SK-N-MC (cell line): ENCODE measurements at regions not wholly inside any gene's neighbourhood (a gene's known extent, or its start where the extent isn't known, plus 50 kb on each side); places are given as distances from the start of the nearest gene placed in this dataset.

ENCODE experiments used
- DNase-seq: peaks from one replicate; pipeline ENCODE4 v3.0.0-alpha.2; 2011; ENCODE audit warnings: low read depth, low spot score
- H3K27ac ChIP-seq: fragments of 200-600 bp; sonication (generic); 2 replicates; pipeline ENCODE4 v1.5.1; 2016; ENCODE audit warnings: mixed run types
- H3K36me3 ChIP-seq: fragments of 200-600 bp; sonication (generic); 2 replicates; pipeline ENCODE4 v1.6.1; 2017; ENCODE audit warnings: antibody characterized with exemption, low read length, mixed read lengths; ENCODE audit not compliant: insufficient read depth
- H3K4me3 ChIP-seq: fragments of 200-600 bp; sonication (generic); 2 replicates; pipeline ENCODE4 v1.5.1; 2016
- H3K9ac ChIP-seq: fragments of 200-600 bp; sonication (generic); 2 replicates; pipeline ENCODE4 v1.8.0; 2017; ENCODE audit warnings: mixed run types, mixed read lengths; ENCODE audit not compliant: insufficient read length
- H3K9me3 ChIP-seq: fragments of 200-600 bp; sonication (generic); 2 replicates; pipeline ENCODE4 v1.6.1; 2017; ENCODE audit warnings: low read depth, mild to moderate bottlenecking, antibody characterized with exemption, low read length, moderate library complexity, mixed read lengths
- EZH2 ChIP-seq: fragments of 200-600 bp; sonication (generic); IDR thresholded peaks from one replicate; pipeline ENCODE4 v1.6.1; 2017; ENCODE audit warnings: antibody characterized with exemption
- FOXP2 ChIP-seq: optimal IDR thresholded peaks from 2 replicates; pipeline ENCODE3; 2011; ENCODE audit warnings: mild to moderate bottlenecking, moderate library complexity; ENCODE audit not compliant: insufficient read depth; ENCODE audit errors: extremely low read length, control extremely low read depth
- POLR2AphosphoS5 ChIP-seq: IDR thresholded peaks from 2 replicates; pipeline ENCODE4 v1.6.1; 2012; ENCODE audit warnings: mild to moderate bottlenecking, low read depth, low read length, borderline replicate concordance

GRCh38 chr3:152915695-152916094 is 80.8 kb downstream of the P2RY1 start:
- no peak for DNase-seq
- no peak overlapping the region for H3K9ac ChIP-seq
- TF ChIP-seq EZH2 (no peak), FOXP2 (no peak), POLR2AphosphoS5 (no peak)
- no peaks in the 10 kb centered on the region for H3K36me3 ChIP-seq
- no peak overlapping the region for H3K27ac ChIP-seq
- H3K4me3 ChIP-seq = no peak overlapping the region
- no peaks in the 10 kb centered on the region for H3K9me3 ChIP-seq

DNA sequence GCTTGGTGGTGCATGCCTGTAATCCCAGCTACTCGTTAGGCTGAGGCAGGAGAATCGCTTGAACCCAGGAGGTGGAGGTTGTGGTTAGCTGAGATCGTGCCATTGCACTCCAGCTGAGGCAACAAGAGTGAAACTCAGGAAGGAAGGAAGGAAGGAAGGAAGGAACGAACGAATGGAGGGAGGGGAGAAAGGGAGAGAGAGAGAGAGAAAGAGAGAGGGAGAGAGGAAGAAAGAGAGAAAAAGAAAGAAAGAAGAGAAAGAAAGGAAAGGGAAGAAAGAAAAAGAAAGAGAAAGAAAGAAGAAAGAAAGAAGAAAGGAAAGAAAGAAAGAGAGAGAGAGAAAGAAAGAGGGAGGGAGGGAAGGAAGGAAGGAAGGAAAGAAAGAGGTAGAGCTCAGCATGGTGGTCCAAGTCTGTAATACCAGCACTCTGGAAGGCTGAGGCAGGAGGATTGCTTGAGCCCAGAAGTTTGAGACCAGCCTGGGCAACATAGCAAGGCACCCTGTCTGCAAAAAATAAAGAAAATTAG is 81.9 kb downstream of the P2RY1 start:
- no peak for DNase-seq
- Histone ChIP-seq H3K4me3 (no peak overlapping the region), H3K9ac (no peak overlapping the region), H3K27ac (no peak overlapping the region), H3K36me3 (no peaks in the 10 kb centered on the region), H3K9me3 (no peaks in the 10 kb centered on the region)
- no peak for TF ChIP-seq FOXP2
- no peak for TF ChIP-seq EZH2
- no peak for TF ChIP-seq POLR2AphosphoS5

- TF ChIP-seq POLR2AphosphoS5 (no peak), FOXP2 (no peak), EZH2 (no peak)
- no peak for DNase-seq
These were observed 86.4 kb downstream of the P2RY1 start for GRCh38 chr3:152921351-152921750.

DNA sequence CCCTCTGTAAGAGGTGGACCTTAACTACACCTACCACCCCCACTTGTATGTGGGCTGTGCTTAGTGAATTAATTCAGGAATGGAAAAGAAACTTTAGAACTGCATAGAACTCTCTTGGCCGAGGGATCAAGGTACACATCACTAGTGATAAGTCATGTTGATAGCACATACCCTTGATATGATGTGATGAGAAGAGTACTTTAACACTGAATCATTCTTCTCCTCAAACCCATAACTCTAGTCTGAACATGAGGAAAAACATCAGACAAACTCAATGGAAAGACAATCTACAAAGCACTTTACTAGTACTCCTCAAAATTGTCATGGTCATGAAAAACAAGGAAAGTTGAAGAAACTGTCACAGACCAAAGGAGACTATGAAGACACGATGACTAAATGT is 87.6 kb downstream of the P2RY1 start:
- no peak overlapping the region for H3K4me3 ChIP-seq
- TF ChIP-seq EZH2 (no peak), POLR2AphosphoS5 (no peak), FOXP2 (no peak)
- H3K9me3 ChIP-seq = no peaks in the 10 kb centered on the region
- no peak overlapping the region for H3K9ac ChIP-seq
- DNase-seq = no peak
- H3K27ac ChIP-seq = no peak overlapping the region
- H3K36me3 ChIP-seq = no peaks in the 10 kb centered on the region

More at GRCh38 chr3:152921351-152921750, 86.4 kb downstream of the P2RY1 start:
- Histone ChIP-seq H3K9ac (no peak overlapping the region), H3K9me3 (no peaks in the 10 kb centered on the region), H3K4me3 (no peak overlapping the region), H3K27ac (no peak overlapping the region), H3K36me3 (no peaks in the 10 kb centered on the region)

- no peaks in the 10 kb centered on the region for H3K9me3 ChIP-seq
- H3K27ac ChIP-seq = no peak overlapping the region
- no peak for DNase-seq
- no peak for TF ChIP-seq POLR2AphosphoS5
- TF ChIP-seq FOXP2 = no peak
- no peak for TF ChIP-seq EZH2
- no peaks in the 10 kb centered on the region for H3K36me3 ChIP-seq
- no peak overlapping the region for H3K9ac ChIP-seq
- no peak overlapping the region for H3K4me3 ChIP-seq
These were observed 92.2 kb downstream of the P2RY1 start for GRCh38 chr3:152927131-152927530.

- no peak for DNase-seq
- H3K9me3 ChIP-seq = no peaks in the 10 kb centered on the region
- no peak for TF ChIP-seq EZH2
- no peak for TF ChIP-seq FOXP2
- no peak for TF ChIP-seq POLR2AphosphoS5
These were observed 95.6 kb downstream of the P2RY1 start for GRCh38 chr3:152930516-152930915.

GRCh38 chr3:152937234-152937633 is 102.3 kb downstream of the P2RY1 start:
- Histone ChIP-seq H3K9ac (no peak overlapping the region), H3K9me3 (no peaks in the 10 kb centered on the region), H3K4me3 (no peak overlapping the region), H3K36me3 (no peaks in the 10 kb centered on the region), H3K27ac (no peak overlapping the region)
- no peak for DNase-seq
- TF ChIP-seq EZH2 (no peak), POLR2AphosphoS5 (no peak), FOXP2 (no peak)

More at GRCh38 chr3:152930516-152930915, 95.6 kb downstream of the P2RY1 start:
- no peak overlapping the region for H3K27ac ChIP-seq
- H3K36me3 ChIP-seq = no peaks in the 10 kb centered on the region
- no peak overlapping the region for H3K4me3 ChIP-seq
- no peak overlapping the region for H3K9ac ChIP-seq

DNA sequence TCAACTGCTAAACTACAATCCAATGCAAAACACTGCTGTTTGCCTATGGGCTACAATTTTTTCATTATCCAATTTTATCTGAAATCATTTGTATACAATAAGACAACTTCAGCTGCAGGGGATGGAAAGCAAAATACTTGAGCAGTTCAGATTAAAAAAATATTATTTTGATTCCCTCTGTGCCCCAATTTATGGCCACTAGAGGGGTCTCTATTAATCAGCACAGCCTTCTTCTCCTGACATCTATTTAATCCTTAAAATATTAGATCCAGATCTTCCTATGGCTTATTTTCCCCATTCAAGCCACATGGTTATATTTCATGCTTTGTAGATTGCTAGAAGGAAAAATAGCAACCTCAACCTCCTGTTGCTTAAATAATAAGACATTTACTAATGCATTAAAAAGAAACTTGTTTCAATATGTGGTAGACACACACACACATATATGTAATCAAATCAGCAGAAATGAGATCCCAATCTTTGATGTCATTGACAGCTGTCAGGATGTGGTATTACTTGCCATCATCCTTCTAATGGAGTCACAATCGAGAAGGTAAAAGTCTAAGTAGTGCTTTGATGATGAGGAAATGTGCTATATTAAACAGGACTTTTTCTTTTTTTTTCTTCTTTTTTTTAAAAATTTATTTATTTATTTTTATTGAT is 104.2 kb downstream of the P2RY1 start:
- H3K27ac ChIP-seq = no peak overlapping the region; the same call in 1 of the 2 replicates
- no peaks in the 10 kb centered on the region for H3K9me3 ChIP-seq
- no peak overlapping the region for H3K9ac ChIP-seq
- DNase-seq = no peak
- no peak overlapping the region for H3K4me3 ChIP-seq
- H3K36me3 ChIP-seq = no peaks in the 10 kb centered on the region
- no peak for TF ChIP-seq FOXP2
- no peak for TF ChIP-seq POLR2AphosphoS5
- no peak for TF ChIP-seq EZH2
